H9 (cell line): ENCODE measurements at regions not wholly inside any gene's neighbourhood (a gene's known extent, or its start where the extent isn't known, plus 50 kb on each side); places are given as distances from the start of the nearest gene placed in this dataset.

ENCODE experiments used
- DNase-seq: peaks from one replicate; pipeline ENCODE4 v3.0.0-alpha.2; 2017
- H2AFZ ChIP-seq: one replicate; pipeline ENCODE4 v1.6.1; 2013; ENCODE audit warnings: mild to moderate bottlenecking, low read length, control low read depth, moderate library complexity
- H2AK5ac ChIP-seq: 2 replicates; pipeline ENCODE4 v1.6.1; 2013; ENCODE audit warnings: low read length, control low read depth, mixed read lengths; ENCODE audit not compliant: insufficient read length
- H2BK120ac ChIP-seq: one replicate; pipeline ENCODE4 v1.6.1; 2013; ENCODE audit warnings: low read depth, mild to moderate bottlenecking, low read length, control low read depth, inconsistent platforms; ENCODE audit not compliant: poor library complexity, severe bottlenecking
- H2BK12ac ChIP-seq: 2 replicates; pipeline ENCODE4 v1.6.1; 2013; ENCODE audit warnings: low read length, control low read depth, mixed read lengths, low read depth; ENCODE audit not compliant: insufficient read length
- H2BK15ac ChIP-seq: 2 replicates; pipeline ENCODE4 v1.6.1; 2013; ENCODE audit warnings: low read depth, low read length, control low read depth
- H2BK20ac ChIP-seq: one replicate; pipeline ENCODE4 v1.6.1; 2013; ENCODE audit warnings: low read depth, mild to moderate bottlenecking, low read length, control low read depth, inconsistent platforms; ENCODE audit not compliant: poor library complexity, severe bottlenecking
- H2BK5ac ChIP-seq: 2 replicates; pipeline ENCODE4 v1.6.1; 2013; ENCODE audit warnings: low read length, control low read depth, mixed read lengths; ENCODE audit not compliant: insufficient read length
- H3K14ac ChIP-seq: 2 replicates; pipeline ENCODE4 v1.6.1; 2013; ENCODE audit warnings: low read length, control low read depth; ENCODE audit not compliant: insufficient read depth
- H3K18ac ChIP-seq: 2 replicates; pipeline ENCODE4 v1.6.1; 2013; ENCODE audit warnings: low read depth, mild to moderate bottlenecking, mixed read lengths, low read length, control low read depth; ENCODE audit not compliant: insufficient read length
- H3K23ac ChIP-seq: 2 replicates; pipeline ENCODE4 v1.6.1; 2013; ENCODE audit warnings: low read length, control low read depth, mixed read lengths, low read depth; ENCODE audit not compliant: insufficient read length
- H3K23me2 ChIP-seq: 2 replicates; pipeline ENCODE4 v1.6.1; 2013; ENCODE audit warnings: low read depth, mild to moderate bottlenecking, mixed read lengths, low read length, control low read depth; ENCODE audit not compliant: insufficient read length, poor library complexity, severe bottlenecking
- H3K27ac ChIP-seq: 2 replicates; pipeline ENCODE4 v1.5.1; 2013; ENCODE audit warnings: low read length, control low read depth, mixed read lengths, low read depth; ENCODE audit not compliant: insufficient read length
- H3K27me3 ChIP-seq: 2 replicates; pipeline ENCODE4 v1.6.1; 2013; ENCODE audit warnings: low read length, control low read depth, inconsistent platforms; ENCODE audit not compliant: insufficient read depth
- H3K4ac ChIP-seq: 2 replicates; pipeline ENCODE4 v1.6.1; 2013; ENCODE audit warnings: low read depth, mild to moderate bottlenecking, control low read depth, inconsistent platforms, low read length, moderate library complexity
- H3K4me1 ChIP-seq: 2 replicates; pipeline ENCODE4 v1.6.1; 2013; ENCODE audit warnings: low read length, control low read depth, inconsistent platforms; ENCODE audit not compliant: insufficient read depth
- H3K4me2 ChIP-seq: 2 replicates; pipeline ENCODE4 v1.6.1; 2013; ENCODE audit warnings: low read length, control low read depth, mixed read lengths; ENCODE audit not compliant: insufficient read length, insufficient read depth
- H3K56ac ChIP-seq: 2 replicates; pipeline ENCODE4 v1.6.1; 2013; ENCODE audit warnings: low read depth, mild to moderate bottlenecking, mixed read lengths, low read length, control low read depth; ENCODE audit not compliant: insufficient read length
- H3K79me1 ChIP-seq: 2 replicates; pipeline ENCODE4 v1.6.1; 2013; ENCODE audit warnings: low read depth, mild to moderate bottlenecking, moderate library complexity, low read length, control low read depth, inconsistent platforms; ENCODE audit not compliant: insufficient read depth, poor library complexity, severe bottlenecking
- H3K79me2 ChIP-seq: 2 replicates; pipeline ENCODE4 v1.6.1; 2013; ENCODE audit warnings: low read length, control low read depth, inconsistent platforms; ENCODE audit not compliant: insufficient read depth
- H3K9ac ChIP-seq: 2 replicates; pipeline ENCODE4 v1.6.1; 2013; ENCODE audit warnings: low read length, control low read depth, mixed read lengths; ENCODE audit not compliant: insufficient read length; ENCODE audit errors: extremely low read depth
- H3K9me3 ChIP-seq: one replicate; pipeline ENCODE4 v1.6.1; 2013; ENCODE audit warnings: low read depth, low read length, inconsistent platforms; ENCODE audit not compliant: control insufficient read depth
- H3T11ph ChIP-seq: one replicate; pipeline ENCODE4 v1.6.1; 2013; ENCODE audit warnings: mild to moderate bottlenecking, low read length, control low read depth, inconsistent platforms
- H4K20me1 ChIP-seq: one replicate; pipeline ENCODE4 v1.6.1; 2013; ENCODE audit not compliant: control insufficient read depth, insufficient read length, insufficient read depth
- H4K5ac ChIP-seq: 2 replicates; pipeline ENCODE4 v1.6.1; 2013; ENCODE audit warnings: low read depth, mild to moderate bottlenecking, mixed read lengths, low read length, control low read depth; ENCODE audit not compliant: insufficient read length
- H4K8ac ChIP-seq: replicated peaks from 2 replicates; pipeline ENCODE4 v1.6.1; 2013; ENCODE audit warnings: low read length, control low read depth, mixed read lengths, low read depth; ENCODE audit not compliant: insufficient read length
- H4K91ac ChIP-seq: 2 replicates; pipeline ENCODE4 v1.6.1; 2013; ENCODE audit warnings: low read depth, mild to moderate bottlenecking, moderate library complexity, mixed read lengths, low read length, control low read depth; ENCODE audit not compliant: insufficient read length
- H3K27ac Mint-ChIP-seq, 3 experiments: 2 replicates in 2 of 3; 3 replicates in 1 of 3; pipeline ENCODE4 v1.8.0; 2020 to 2021; ENCODE audit warnings: mixed read lengths in 3 of 3, mild to moderate bottlenecking in 1 of 3, moderate library complexity in 1 of 3
- H3K27me3 Mint-ChIP-seq: 2 replicates; pipeline ENCODE4 v1.8.0; 2021; ENCODE audit warnings: low read depth, mild to moderate bottlenecking, moderate library complexity, mixed read lengths
- H3K36me3 Mint-ChIP-seq, 3 experiments: 2 replicates in 2 of 3; 3 replicates in 1 of 3; pipeline ENCODE4 v1.8.0; 2020 to 2021; ENCODE audit warnings: low read depth in 3 of 3, mixed read lengths in 3 of 3; ENCODE audit not compliant: insufficient read depth in 1 of 3
- H3K4me1 Mint-ChIP-seq, 2 experiments: 2 replicates each; pipeline ENCODE4 v1.8.0; 2020; ENCODE audit warnings: mixed read lengths in 2 of 2
- H3K4me3 Mint-ChIP-seq, 2 experiments: 2 replicates in 1 of 2; 3 replicates in 1 of 2; pipeline ENCODE4 v1.8.0; 2020 to 2021; ENCODE audit warnings: mild to moderate bottlenecking in 2 of 2, mixed read lengths in 2 of 2, moderate library complexity in 1 of 2
- H3K9me3 Mint-ChIP-seq, 2 experiments: 2 replicates in 1 of 2; 3 replicates in 1 of 2; pipeline ENCODE4 v1.8.0; 2020; ENCODE audit warnings: mild to moderate bottlenecking in 2 of 2, mixed read lengths in 2 of 2, moderate library complexity in 1 of 2
- CTCF ChIP-seq: fragments of 200-600 bp; sonication (generic); conservative IDR thresholded peaks from 3 replicates; pipeline ENCODE4 v1.8.0; 2021; ENCODE audit warnings: antibody characterized with exemption, mild to moderate bottlenecking
- WGBS: extraction: QIAGEN DNeasy Blood & Tissue Kit; methylation state at CpG from one replicate; pipeline ENCODE4 v1.1.7; 2013; ENCODE audit warnings: missing lambda C conversion rate, low lambda C conversion rate, mixed read lengths; ENCODE audit not compliant: insufficient read length; ENCODE audit errors: extremely low coverage; 5-methylcytosine and 5-hydroxymethylcytosine counted together

- Histone ChIP-seq H2BK5ac (no peak overlapping the region), H2BK20ac (no peak overlapping the region), H2AK5ac (no peak overlapping the region), H2BK120ac (no peak overlapping the region), H3T11ph (no peak overlapping the region), H4K8ac (no peak overlapping the region), H2AFZ (no peak overlapping the region), H3K56ac (no peak overlapping the region), H3K18ac (no peak overlapping the region), H3K4me2 (no peak overlapping the region), H4K5ac (no peak overlapping the region), H3K79me1 (no peaks in the 10 kb centered on the region), H3K9ac (no peak overlapping the region), H3K14ac (no peak overlapping the region), H3K27me3 (no peaks in the 10 kb centered on the region; the same call in 1 of the 2 replicates), H2BK12ac (no peak overlapping the region), H4K91ac (no peak overlapping the region), H3K4ac (no peak overlapping the region), H2BK15ac (no peak overlapping the region), H3K9me3 (no peaks in the 10 kb centered on the region), H4K20me1 (no peaks in the 10 kb centered on the region), H3K4me1 (no peaks in the 10 kb centered on the region), H3K79me2 (no peaks in the 10 kb centered on the region), H3K23me2 (no peaks in the 10 kb centered on the region), H3K23ac (no peak overlapping the region), H3K27ac (no peak overlapping the region)
- no peak for TF ChIP-seq CTCF
- H3K4me3 Mint-ChIP-seq: no peak overlapping the region
- H3K9me3 Mint-ChIP-seq: peaks cover 8 to 16% of the 10 kb centered on the region in 2 experiments; a peak in 4 of 5 replicates
- no CpG with 5 or more reads among the region's 2 CpGs for WGBS
- H3K4me1 Mint-ChIP-seq: peaks cover 10 to 25% of the 10 kb centered on the region in 2 experiments
- peak overlapping the region in 2 of 3 experiments; percentile 32 to 91; a peak in 1 of 7 replicates for H3K27ac Mint-ChIP-seq
- H3K27me3 Mint-ChIP-seq: no peaks in the 10 kb centered on the region
- peaks cover 8 to 17% (median 11%) of the 10 kb centered on the region in 3 experiments; a peak in 5 of 7 replicates for H3K36me3 Mint-ChIP-seq
- DNase-seq: no peak
Observed at GRCh38 chr2:12442476-12442847, 274.3 kb upstream of the TRIB2 start.
